ENCODE measurements at regions not wholly inside any gene's neighbourhood (a gene's known extent, or its start where the extent isn't known, plus 50 kb on each side); places are given as distances from the start of the nearest gene placed in this dataset.

DNA sequence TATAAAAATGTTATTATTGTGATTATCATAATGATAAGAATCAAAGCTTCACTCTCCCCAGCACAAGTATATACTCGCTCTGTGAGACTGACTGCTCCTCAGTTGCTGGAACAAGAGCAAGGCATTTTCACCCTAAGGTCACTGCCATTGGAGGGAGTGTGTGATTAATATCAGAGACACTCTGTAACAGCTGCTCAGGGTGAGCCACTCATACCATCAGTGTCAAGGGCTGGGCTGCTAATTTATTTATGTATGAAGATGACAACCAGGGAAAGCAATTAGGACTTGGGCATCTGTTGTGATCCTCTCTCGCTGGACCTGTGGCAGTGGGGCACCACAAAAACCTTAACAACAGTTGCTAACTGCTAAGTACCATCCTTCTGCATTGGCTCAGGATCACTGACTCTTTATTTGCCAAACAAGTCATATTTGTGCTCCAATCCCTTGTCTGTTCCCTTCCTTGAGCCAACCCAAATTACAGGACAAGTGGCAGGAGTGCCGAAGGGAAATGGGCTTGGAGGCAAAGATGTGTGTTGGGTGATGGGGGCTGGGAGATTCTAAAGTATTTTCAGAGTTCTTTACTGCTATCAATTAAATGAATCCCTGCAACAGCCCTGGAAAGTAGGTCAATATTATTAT, 297.5 kb upstream of the STT3B start:
- no peaks in the 10 kb centered on the region for H3K9me3 ChIP-seq
- 85 to 93% methylated on average over 3 of the region's 3 CpGs for WGBS, 2 donors
- H3K4me1 ChIP-seq, result peaks cover 0 to 15% (median 4%) of the 10 kb centered on the region in 4 donors
- no peaks in the 10 kb centered on the region for H3K36me3 ChIP-seq
- ATAC-seq (ENCODE audit: low FRiP score in 2 of 2) (no peak), DNase-seq (no peak)
- no peak overlapping the region for H3K4me3 ChIP-seq
- no peak overlapping the region for H3K27ac ChIP-seq
- H3K27me3 ChIP-seq, result no peaks in the 10 kb centered on the region
- TF ChIP-seq POLR2AphosphoS5 (IDR thresholded peaks at IDR 0.05) (no peak), POLR2A (IDR thresholded peaks at IDR 0.05) (no peak), CTCF (IDR thresholded peaks at IDR 0.05) (no peak), EP300 (IDR thresholded peaks at IDR 0.05) (no peak)

- WGBS, 2 donors, result 54 to 74% methylated on average over 4 of the region's 4 CpGs
- Histone ChIP-seq H3K4me1 (peaks cover 0 to 6% (median 3%) of the 10 kb centered on the region in 4 donors), H3K36me3 (no peaks in the 10 kb centered on the region), H3K4me3 (no peak overlapping the region), H3K27me3 (no peaks in the 10 kb centered on the region), H3K27ac (no peak overlapping the region), H3K9me3 (no peaks in the 10 kb centered on the region)
- ATAC-seq (ENCODE audit: low FRiP score in 2 of 2), result no peak
- no peak for TF ChIP-seq POLR2AphosphoS5 (IDR thresholded peaks at IDR 0.05)
- no peak for TF ChIP-seq CTCF (IDR thresholded peaks at IDR 0.05)
- no peak for TF ChIP-seq POLR2A (IDR thresholded peaks at IDR 0.05)
- no peak for TF ChIP-seq EP300 (IDR thresholded peaks at IDR 0.05)
- no peak for DNase-seq
Observed at GRCh38 chr3:31237887-31238286, 294.8 kb upstream of the STT3B start.

DNA sequence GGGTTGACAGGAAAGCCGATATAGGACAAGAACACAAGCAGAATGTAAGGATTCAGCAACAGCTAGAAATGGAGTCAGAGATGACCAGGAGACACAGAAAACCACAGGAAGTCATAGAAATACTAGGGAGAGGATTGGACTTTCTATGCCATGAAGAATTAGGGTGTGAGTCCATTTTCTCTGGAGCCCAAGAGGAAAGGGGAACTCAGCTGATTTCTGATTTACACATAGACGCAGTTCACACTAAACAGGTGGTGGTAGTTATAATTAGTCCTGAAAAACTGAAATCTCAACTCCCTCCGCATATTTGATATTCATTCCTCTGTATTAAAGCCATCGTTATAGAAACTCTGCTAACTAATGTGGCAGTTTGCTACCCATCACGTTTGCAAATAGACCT, 292.7 kb upstream of the STT3B start:
- no peak overlapping the region for H3K27ac ChIP-seq
- no peak for DNase-seq
- no peaks in the 10 kb centered on the region for H3K27me3 ChIP-seq
- TF ChIP-seq POLR2A (IDR thresholded peaks at IDR 0.05), result no peak
- no peak for TF ChIP-seq POLR2AphosphoS5 (IDR thresholded peaks at IDR 0.05)
- TF ChIP-seq CTCF (IDR thresholded peaks at IDR 0.05), result no peak
- no peak for TF ChIP-seq EP300 (IDR thresholded peaks at IDR 0.05)
- 87 to 90% methylated on average over 5 of the region's 5 CpGs for WGBS, 2 donors
- no peaks in the 10 kb centered on the region for H3K9me3 ChIP-seq
- no peaks in the 10 kb centered on the region for H3K36me3 ChIP-seq
- H3K4me1 ChIP-seq, result no peaks in the 10 kb centered on the region
- no peak overlapping the region for H3K4me3 ChIP-seq
- no peak for ATAC-seq (ENCODE audit: low FRiP score in 2 of 2)

GRCh38 chr3:31240466-31240865, 292.3 kb upstream of the STT3B start:
- 81 to 85% methylated on average over 1 of the region's 1 CpG for WGBS, 2 donors
- ATAC-seq (ENCODE audit: low FRiP score in 2 of 2) (no peak), DNase-seq (no peak)
- no peaks in the 10 kb centered on the region for H3K27me3 ChIP-seq
- H3K4me1 ChIP-seq, result no peaks in the 10 kb centered on the region
- no peaks in the 10 kb centered on the region for H3K36me3 ChIP-seq
- H3K4me3 ChIP-seq, result no peak overlapping the region
- no peaks in the 10 kb centered on the region for H3K9me3 ChIP-seq
- H3K27ac ChIP-seq, result no peak overlapping the region
- TF ChIP-seq POLR2A (IDR thresholded peaks at IDR 0.05) (no peak), POLR2AphosphoS5 (IDR thresholded peaks at IDR 0.05) (no peak), CTCF (IDR thresholded peaks at IDR 0.05) (no peak), EP300 (IDR thresholded peaks at IDR 0.05) (no peak)

- H3K4me3 ChIP-seq, result no peak overlapping the region
- H3K4me1 ChIP-seq, result no peaks in the 10 kb centered on the region
- no peaks in the 10 kb centered on the region for H3K36me3 ChIP-seq
- 84 to 85% methylated on average over 1 of the region's 1 CpG for WGBS, 2 donors
- no peak for ATAC-seq (ENCODE audit: low FRiP score in 2 of 2)
- TF ChIP-seq POLR2A (IDR thresholded peaks at IDR 0.05), result no peak
- TF ChIP-seq EP300 (IDR thresholded peaks at IDR 0.05), result no peak
- no peak for TF ChIP-seq CTCF (IDR thresholded peaks at IDR 0.05)
- no peak for TF ChIP-seq POLR2AphosphoS5 (IDR thresholded peaks at IDR 0.05)
- no peak overlapping the region for H3K27ac ChIP-seq
- H3K9me3 ChIP-seq, result no peaks in the 10 kb centered on the region
- DNase-seq, result no peak
- H3K27me3 ChIP-seq, result no peaks in the 10 kb centered on the region
Observed at GRCh38 chr3:31240874-31241273, 291.9 kb upstream of the STT3B start.
